SK-N-SH treated with all-trans-retinoic acid at 6 μM for 48 hours (cell line): ENCODE measurements at regions not wholly inside any gene's neighbourhood (a gene's known extent, or its start where the extent isn't known, plus 50 kb on each side); places are given as distances from the start of the nearest gene placed in this dataset.

Source experiments
- ATAC-seq: fragments of 200-7000 bp; cut with Tn5 transposase; 3 replicates; pipeline ENCODE4 v1.9.1; 2020; ENCODE audit warnings: mild to moderate bottlenecking, moderate library complexity
- BACH2 ChIP-seq: fragments of 250-450 bp; sonication (Bioruptor Pico); IDR thresholded peaks from 2 replicates; pipeline ENCODE4 v1.9.0; 2021; ENCODE audit warnings: mild to moderate bottlenecking, borderline replicate concordance
- CSDC2 ChIP-seq: fragments of 250-450 bp; sonication (Bioruptor Pico); IDR thresholded peaks from 2 replicates; pipeline ENCODE4 v1.5.0; 2020; ENCODE audit warnings: mild to moderate bottlenecking, moderate library complexity
- CSRNP3 ChIP-seq: fragments of 250-450 bp; sonication (Bioruptor Pico); IDR thresholded peaks from 2 replicates; pipeline ENCODE4 v1.5.1; 2021; ENCODE audit warnings: mild to moderate bottlenecking, moderate library complexity
- ESRRG ChIP-seq: fragments of 250-450 bp; sonication (Bioruptor Pico); IDR thresholded peaks from 2 replicates; pipeline ENCODE4 v1.6.1; 2021; ENCODE audit warnings: mild to moderate bottlenecking
- ISL1 ChIP-seq: fragments of 250-450 bp; sonication (Bioruptor Pico); IDR thresholded peaks from 2 replicates; pipeline ENCODE4 v2.1.2; 2022; ENCODE audit warnings: mild to moderate bottlenecking, moderate library complexity
- OSR1 ChIP-seq: fragments of 250-450 bp; sonication (Bioruptor Pico); IDR thresholded peaks from 2 replicates; pipeline ENCODE4 v1.8.0; 2022; ENCODE audit warnings: moderate library complexity, mild to moderate bottlenecking, inconsistent platforms
- POU6F1 ChIP-seq: fragments of 250-450 bp; sonication (Bioruptor Pico); IDR thresholded peaks from 2 replicates; pipeline ENCODE4 v1.8.0; 2021; ENCODE audit warnings: low read depth, mild to moderate bottlenecking, moderate library complexity, borderline replicate concordance
- PPARA ChIP-seq: fragments of 250-450 bp; sonication (Bioruptor Pico); IDR thresholded peaks from 2 replicates; pipeline ENCODE4 v1.5.0; 2020; ENCODE audit warnings: mild to moderate bottlenecking, borderline replicate concordance
- RARB ChIP-seq: fragments of 250-450 bp; sonication (Bioruptor Pico); IDR thresholded peaks from 2 replicates; pipeline ENCODE4 v1.8.0; 2021; ENCODE audit warnings: mild to moderate bottlenecking, moderate library complexity
- SNAI2 ChIP-seq: fragments of 250-450 bp; sonication (Bioruptor Pico); IDR thresholded peaks from 2 replicates; pipeline ENCODE4 v1.5.0; 2020; ENCODE audit warnings: mild to moderate bottlenecking, moderate library complexity
- TCF4 ChIP-seq: fragments of 250-450 bp; sonication (Bioruptor Pico); IDR thresholded peaks from 2 replicates; pipeline ENCODE4 v1.8.0; 2021; ENCODE audit warnings: mild to moderate bottlenecking, moderate library complexity, borderline replicate concordance
- TOX ChIP-seq: fragments of 250-450 bp; sonication (Bioruptor Pico); IDR thresholded peaks from 2 replicates; pipeline ENCODE4 v1.8.0; 2021; ENCODE audit warnings: mild to moderate bottlenecking, moderate library complexity, borderline replicate concordance
- ZFP30 ChIP-seq: fragments of 450-650 bp; formaldehyde crosslinking; IDR thresholded peaks from 2 replicates; pipeline ENCODE4 v1.5.0; 2022; ENCODE audit warnings: mild to moderate bottlenecking, moderate library complexity
- ZNF565 ChIP-seq: fragments of 450-650 bp; formaldehyde crosslinking; conservative IDR thresholded peaks from 2 replicates; pipeline ENCODE4 v1.5.0; 2020; ENCODE audit warnings: low read depth, mild to moderate bottlenecking, moderate library complexity
- ZNF70 ChIP-seq: fragments of 450-650 bp; formaldehyde crosslinking; IDR thresholded peaks from 2 replicates; pipeline ENCODE4 v1.5.0; 2020; ENCODE audit warnings: mild to moderate bottlenecking, moderate library complexity
- ZNF8 ChIP-seq: fragments of 450-650 bp; formaldehyde crosslinking; IDR thresholded peaks from 2 replicates; pipeline ENCODE4 v1.5.0; 2020; ENCODE audit warnings: mild to moderate bottlenecking, moderate library complexity
- TF ChIP-seq, protein P1 (sequence below): fragments of 250-450 bp; sonication (Bioruptor Pico); IDR thresholded peaks from 2 replicates; pipeline ENCODE4 v1.8.0; 2020; ENCODE audit warnings: mild to moderate bottlenecking, moderate library complexity, borderline replicate concordance

GRCh38 chr5:135106610-135107471 lies 72.8 kb upstream of the PITX1 start:
- ATAC-seq = no peak
- TF ChIP-seq POU6F1 = no peak
- no peak for TF ChIP-seq SNAI2 (CRISPR knock-in tag)

- ATAC-seq = no peak
Observed at GRCh38 chr5:135106136-135106535, 72.1 kb upstream of the PITX1 start.

DNA sequence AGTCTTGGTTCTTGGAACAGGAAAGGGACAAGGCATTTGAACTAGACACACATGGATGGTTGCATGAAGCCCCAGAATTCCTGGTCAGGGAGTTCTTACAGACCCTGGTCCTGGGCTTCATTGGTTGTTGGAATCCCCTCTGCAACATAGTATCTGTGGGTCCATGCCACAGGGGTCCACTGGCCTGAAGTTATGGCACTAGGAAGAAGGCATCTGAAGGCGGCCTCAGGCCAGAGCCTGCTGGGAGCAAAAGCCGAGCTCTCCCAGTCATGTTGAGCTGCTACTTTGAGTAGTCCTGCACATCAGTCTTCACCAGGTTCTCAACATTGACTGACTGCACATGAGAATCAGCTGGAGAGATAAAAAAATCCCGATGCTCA lies 71.1 kb upstream of the PITX1 start:
- ATAC-seq = no peak
- no peak for TF ChIP-seq TOX (CRISPR knock-in tag)
- no peak for TF ChIP-seq TCF4
- no peak for TF ChIP-seq ZFP30 (CRISPR knock-in tag)
- TF ChIP-seq ISL1 = no peak
- TF ChIP-seq CSDC2 = no peak
- TF ChIP-seq, protein P1, sequence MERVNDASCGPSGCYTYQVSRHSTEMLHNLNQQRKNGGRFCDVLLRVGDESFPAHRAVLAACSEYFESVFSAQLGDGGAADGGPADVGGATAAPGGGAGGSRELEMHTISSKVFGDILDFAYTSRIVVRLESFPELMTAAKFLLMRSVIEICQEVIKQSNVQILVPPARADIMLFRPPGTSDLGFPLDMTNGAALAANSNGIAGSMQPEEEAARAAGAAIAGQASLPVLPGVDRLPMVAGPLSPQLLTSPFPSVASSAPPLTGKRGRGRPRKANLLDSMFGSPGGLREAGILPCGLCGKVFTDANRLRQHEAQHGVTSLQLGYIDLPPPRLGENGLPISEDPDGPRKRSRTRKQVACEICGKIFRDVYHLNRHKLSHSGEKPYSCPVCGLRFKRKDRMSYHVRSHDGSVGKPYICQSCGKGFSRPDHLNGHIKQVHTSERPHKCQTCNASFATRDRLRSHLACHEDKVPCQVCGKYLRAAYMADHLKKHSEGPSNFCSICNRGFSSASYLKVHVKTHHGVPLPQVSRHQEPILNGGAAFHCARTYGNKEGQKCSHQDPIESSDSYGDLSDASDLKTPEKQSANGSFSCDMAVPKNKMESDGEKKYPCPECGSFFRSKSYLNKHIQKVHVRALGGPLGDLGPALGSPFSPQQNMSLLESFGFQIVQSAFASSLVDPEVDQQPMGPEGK = no peak
- TF ChIP-seq CSRNP3 (CRISPR knock-in tag) = no peak

More at GRCh38 chr5:135106136-135106535, 72.1 kb upstream of the PITX1 start:
- no peak for TF ChIP-seq TCF4
- no peak for TF ChIP-seq OSR1 (CRISPR knock-in tag)
- TF ChIP-seq ZFP30 (CRISPR knock-in tag) = no peak
- TF ChIP-seq BACH2 = no peak
- TF ChIP-seq, all 23 proteins: peak for 0

DNA sequence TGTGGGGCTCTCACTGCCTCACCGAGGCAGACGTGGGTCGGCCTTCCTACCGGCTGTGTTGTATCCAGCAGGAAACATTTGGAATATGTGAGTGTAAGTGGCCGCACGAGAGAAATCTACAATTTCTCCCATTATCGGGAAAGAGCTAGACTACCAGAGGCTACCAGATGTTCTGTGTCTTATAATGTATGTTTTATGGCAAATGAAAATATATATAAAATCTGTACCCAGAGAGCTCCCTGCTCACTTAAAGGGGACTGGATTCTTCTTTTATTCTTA lies 69.5 kb upstream of the PITX1 start:
- TF ChIP-seq ZFP30 (CRISPR knock-in tag) (no peak), POU6F1 (no peak), ZNF70 (CRISPR knock-in tag) (no peak), ESRRG (CRISPR knock-in tag) (no peak), PPARA (CRISPR knock-in tag) (no peak), RARB (CRISPR knock-in tag) (no peak), ZNF8 (CRISPR knock-in tag) (no peak), ZNF565 (no peak), BACH2 (no peak)
- no peak for ATAC-seq

DNA sequence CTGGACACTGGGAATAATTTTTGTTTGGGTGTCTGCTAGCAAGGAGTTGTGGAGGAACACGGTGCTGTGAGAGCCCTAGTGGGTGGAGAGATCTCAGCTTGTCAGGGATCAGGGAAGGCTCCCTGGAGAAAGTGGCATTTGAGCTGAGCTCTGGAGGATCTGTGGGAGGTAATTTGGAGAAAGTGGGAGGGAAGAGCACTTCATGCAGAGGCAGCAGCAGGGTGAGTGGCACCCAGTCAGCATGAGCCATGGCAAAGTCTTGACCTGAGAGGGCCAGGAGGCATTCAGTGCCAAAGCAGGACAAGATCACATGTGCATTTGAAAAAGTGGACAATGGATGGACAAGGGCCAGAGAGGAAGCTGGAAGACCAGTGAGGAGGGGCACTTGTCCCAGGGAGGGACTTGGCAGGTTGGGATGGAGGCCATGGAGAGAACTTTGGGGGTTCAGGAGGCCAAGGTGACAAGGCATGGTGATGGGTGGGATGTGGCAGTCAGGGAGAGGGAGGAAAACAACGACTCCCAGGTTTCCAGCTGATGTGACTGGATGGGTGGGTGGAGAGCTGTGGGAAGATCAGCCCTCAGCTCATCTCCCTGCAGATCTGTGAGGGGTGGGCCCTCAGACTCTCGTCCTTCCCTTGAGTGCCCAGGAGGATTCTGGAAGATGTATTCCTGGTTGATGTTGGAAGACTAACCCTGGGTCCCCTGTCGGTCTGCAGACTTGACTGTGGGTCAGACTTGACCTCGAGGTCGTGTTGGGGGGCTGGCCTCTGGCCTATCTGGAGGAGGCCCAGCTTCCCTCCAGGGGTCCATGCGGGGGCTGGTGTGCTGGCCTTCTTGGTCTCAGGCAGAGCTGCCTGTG lies 68.9 kb upstream of the PITX1 start:
- no peak for ATAC-seq
- TF ChIP-seq SNAI2 (CRISPR knock-in tag) = no peak
- TF ChIP-seq, protein P1 = no peak
- TF ChIP-seq, all 23 proteins: peak for 0
